ENCODE measurements at regions not wholly inside any gene's neighbourhood (a gene's known extent, or its start where the extent isn't known, plus 50 kb on each side); places are given as distances from the start of the nearest gene placed in this dataset.

DNA sequence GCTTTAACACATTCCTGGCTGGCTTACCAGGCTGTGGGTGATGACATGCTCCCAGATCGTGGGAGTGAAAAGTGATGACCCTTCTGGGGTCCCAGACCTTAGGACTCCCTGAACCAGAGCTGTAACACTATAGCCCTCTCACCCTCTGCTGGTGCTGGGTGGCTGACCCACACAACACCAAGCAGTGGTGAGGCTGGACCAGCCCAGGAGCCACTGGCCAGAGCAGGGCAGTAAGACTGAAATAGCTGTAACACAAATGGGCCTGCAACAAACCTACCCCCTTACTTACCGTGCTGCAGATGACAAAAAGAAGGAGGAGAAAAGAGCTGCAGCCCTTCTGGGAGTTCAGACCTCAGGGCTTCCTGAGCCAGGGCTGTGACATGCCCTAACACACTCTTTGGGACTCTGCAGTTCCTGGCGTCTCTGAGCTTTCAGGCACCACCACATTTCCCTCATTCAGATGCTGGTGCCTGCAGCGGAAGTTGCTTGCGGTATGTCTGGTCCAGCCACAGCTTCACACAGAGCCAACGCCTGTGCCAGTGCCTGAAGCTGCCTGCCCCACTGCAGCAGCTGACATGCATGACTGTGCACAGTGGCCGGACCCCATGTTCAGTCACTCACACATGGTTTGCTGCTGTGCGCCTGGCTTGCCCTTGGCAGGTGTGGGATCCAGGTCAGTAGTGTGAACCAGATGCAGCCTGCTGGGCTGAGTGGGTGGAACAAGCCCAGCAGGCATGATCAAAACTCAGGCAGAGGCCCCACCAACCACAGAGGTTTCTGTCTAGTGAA, 1247.4 kb downstream of the EFNA5 start:
- DNase-seq (no peak), ATAC-seq (replicated peaks in 1 of 4) (no peak)
- H3K9me3 ChIP-seq, result no peaks in the 10 kb centered on the region
- H3K36me3 Mint-ChIP-seq, result no peaks in the 10 kb centered on the region
- H3K4me3 Mint-ChIP-seq, result no peak overlapping the region
- no peaks in the 10 kb centered on the region for H3K4me1 ChIP-seq (ENCODE audit: control insufficient read depth in 1 of 2, extremely low read depth in 1 of 2, insufficient read depth in 2 of 2, low read length in 2 of 2)
- no peak overlapping the region for H3K27ac ChIP-seq (ENCODE audit: low read length)
- H3K4me3 ChIP-seq (ENCODE audit: control insufficient read depth in 1 of 2, extremely low read depth in 1 of 2, low read length in 1 of 2), result no peak overlapping the region
- ChIA-PET POLR2A (no interaction called here), CTCF (no interaction called here)
- H3K27me3 Mint-ChIP-seq, result no peaks in the 10 kb centered on the region
- H3K4me1 Mint-ChIP-seq, result no peaks in the 10 kb centered on the region
- no peaks in the 10 kb centered on the region for H3K27me3 ChIP-seq (replicated peaks in 1 of 2; ENCODE audit: control insufficient read depth in 2 of 2, extremely low read depth in 1 of 2, insufficient read depth in 2 of 2, low read length in 1 of 2)
- H3K27ac Mint-ChIP-seq, result no peak overlapping the region
- 87% methylated on average over 6 of the region's 8 CpGs for WGBS (ENCODE audit: insufficient coverage)
- no peaks in the 10 kb centered on the region for H3K9me3 Mint-ChIP-seq
- no peaks in the 10 kb centered on the region for H3K36me3 ChIP-seq (ENCODE audit: control insufficient read depth in 2 of 2, extremely low read depth in 1 of 2, insufficient read depth in 1 of 2, low read length in 1 of 2)

DNA sequence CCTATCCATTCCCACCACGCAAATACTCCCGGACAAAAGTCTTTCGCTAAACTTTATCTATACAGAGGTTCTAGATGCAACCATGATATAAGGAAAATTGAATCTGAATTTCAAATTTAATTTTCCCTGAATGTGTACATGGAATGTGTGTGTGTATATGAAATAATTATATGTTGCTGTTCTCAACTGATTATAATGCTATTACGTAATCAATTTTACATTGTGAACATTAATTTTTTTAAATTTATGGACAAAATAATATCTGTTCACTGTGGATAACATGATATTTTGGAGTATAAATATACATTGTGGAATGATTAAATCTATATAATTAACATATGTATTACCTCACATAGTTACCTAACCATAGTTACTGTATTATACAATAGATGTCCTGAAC, 1250.6 kb downstream of the EFNA5 start:
- peaks cover 10 to 13% (median 11%) of the 10 kb centered on the region in 3 donors for H3K9me3 Mint-ChIP-seq
- Histone ChIP-seq H3K36me3 (ENCODE audit: control insufficient read depth in 2 of 2, extremely low read depth in 1 of 2, insufficient read depth in 1 of 2, low read length in 1 of 2) (no peaks in the 10 kb centered on the region), H3K27me3 (replicated peaks in 1 of 2; ENCODE audit: control insufficient read depth in 2 of 2, extremely low read depth in 1 of 2, insufficient read depth in 2 of 2, low read length in 1 of 2) (no peaks in the 10 kb centered on the region), H3K4me1 (ENCODE audit: control insufficient read depth in 1 of 2, extremely low read depth in 1 of 2, insufficient read depth in 2 of 2, low read length in 2 of 2) (no peaks in the 10 kb centered on the region), H3K4me3 (ENCODE audit: control insufficient read depth in 1 of 2, extremely low read depth in 1 of 2, low read length in 1 of 2) (no peak overlapping the region), H3K27ac (ENCODE audit: low read length) (no peak overlapping the region), H3K9me3 (no peaks in the 10 kb centered on the region)
- no CpG with 5 or more reads among the region's 4 CpGs for WGBS (ENCODE audit: insufficient coverage)
- H3K4me3 Mint-ChIP-seq, result no peak overlapping the region
- H3K27ac Mint-ChIP-seq, result no peak overlapping the region
- CTCF ChIA-PET, result no interaction called here
- H3K27me3 Mint-ChIP-seq, result no peaks in the 10 kb centered on the region
- no peaks in the 10 kb centered on the region for H3K4me1 Mint-ChIP-seq
- no peak for ATAC-seq (replicated peaks in 1 of 4)
- POLR2A ChIA-PET, result no interaction called here
- H3K36me3 Mint-ChIP-seq, result no peaks in the 10 kb centered on the region
- no peak for DNase-seq

DNA sequence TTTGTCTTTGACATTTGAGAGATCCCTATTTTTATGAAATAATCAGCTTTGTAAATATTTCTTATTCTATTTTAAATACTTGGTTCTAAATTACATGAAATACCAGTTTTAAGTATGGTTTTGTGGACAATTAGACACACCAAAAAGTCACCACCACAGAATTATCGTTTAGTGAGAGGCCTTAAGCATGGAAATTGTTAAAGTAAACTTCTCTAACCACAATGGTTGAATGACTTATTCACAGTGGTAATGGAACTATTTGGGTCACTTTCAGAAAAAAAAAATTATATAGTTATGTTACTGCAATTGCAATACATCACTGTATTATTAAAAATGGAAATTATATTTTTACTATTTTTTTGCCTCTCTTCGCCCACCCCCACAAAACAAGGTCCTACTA, 1252.5 kb downstream of the EFNA5 start:
- Histone ChIP-seq H3K4me1 (ENCODE audit: control insufficient read depth in 1 of 2, extremely low read depth in 1 of 2, insufficient read depth in 2 of 2, low read length in 2 of 2) (no peaks in the 10 kb centered on the region), H3K27ac (ENCODE audit: low read length) (no peak overlapping the region), H3K4me3 (ENCODE audit: control insufficient read depth in 1 of 2, extremely low read depth in 1 of 2, low read length in 1 of 2) (no peak overlapping the region), H3K9me3 (no peaks in the 10 kb centered on the region), H3K36me3 (ENCODE audit: control insufficient read depth in 2 of 2, extremely low read depth in 1 of 2, insufficient read depth in 1 of 2, low read length in 1 of 2) (no peaks in the 10 kb centered on the region), H3K27me3 (replicated peaks in 1 of 2; ENCODE audit: control insufficient read depth in 2 of 2, extremely low read depth in 1 of 2, insufficient read depth in 2 of 2, low read length in 1 of 2) (no peaks in the 10 kb centered on the region)
- Mint-ChIP-seq H3K27me3 (no peaks in the 10 kb centered on the region), H3K36me3 (no peaks in the 10 kb centered on the region), H3K4me1 (no peaks in the 10 kb centered on the region), H3K27ac (no peak overlapping the region), H3K4me3 (no peak overlapping the region), H3K9me3 (peaks cover 11 to 16% (median 13%) of the 10 kb centered on the region in 3 donors)
- ChIA-PET CTCF (no interaction called here), POLR2A (no interaction called here)
- ATAC-seq (replicated peaks in 1 of 4) (no peak), DNase-seq (no peak)
- WGBS (ENCODE audit: insufficient coverage), result no CpG with 5 or more reads among the region's 2 CpGs

DNA sequence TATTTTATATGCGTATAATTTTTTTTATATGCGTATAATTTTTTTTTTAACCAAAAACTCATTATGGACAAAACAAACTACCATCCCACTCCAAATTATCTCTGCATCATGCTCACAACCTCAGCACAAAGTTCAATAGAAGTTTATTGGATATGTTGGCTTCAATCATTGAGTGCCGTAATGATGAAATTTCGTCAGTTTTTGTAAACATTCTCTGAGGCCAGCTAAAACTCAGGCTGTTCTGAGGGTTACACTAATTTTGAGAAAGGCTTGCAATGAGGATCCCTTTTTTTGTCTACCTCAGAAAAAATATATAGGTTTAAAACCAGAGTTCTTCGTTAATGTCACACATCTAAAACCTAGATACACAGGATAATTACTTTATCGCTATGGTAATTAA, 1253.2 kb downstream of the EFNA5 start:
- Mint-ChIP-seq H3K4me1 (no peaks in the 10 kb centered on the region), H3K36me3 (no peaks in the 10 kb centered on the region), H3K4me3 (no peak overlapping the region), H3K9me3 (peaks cover 11 to 16% (median 13%) of the 10 kb centered on the region in 3 donors), H3K27ac (no peak overlapping the region), H3K27me3 (no peaks in the 10 kb centered on the region)
- Histone ChIP-seq H3K4me1 (ENCODE audit: control insufficient read depth in 1 of 2, extremely low read depth in 1 of 2, insufficient read depth in 2 of 2, low read length in 2 of 2) (no peaks in the 10 kb centered on the region), H3K36me3 (ENCODE audit: control insufficient read depth in 2 of 2, extremely low read depth in 1 of 2, insufficient read depth in 1 of 2, low read length in 1 of 2) (no peaks in the 10 kb centered on the region), H3K4me3 (ENCODE audit: control insufficient read depth in 1 of 2, extremely low read depth in 1 of 2, low read length in 1 of 2) (no peak overlapping the region), H3K9me3 (no peaks in the 10 kb centered on the region), H3K27ac (ENCODE audit: low read length) (no peak overlapping the region), H3K27me3 (replicated peaks in 1 of 2; ENCODE audit: control insufficient read depth in 2 of 2, extremely low read depth in 1 of 2, insufficient read depth in 2 of 2, low read length in 1 of 2) (no peaks in the 10 kb centered on the region)
- DNase-seq, result no peak
- POLR2A ChIA-PET, result interaction anchor here in 1 of 2 donors (0.6 kb wide), 1 partner anchor 24 kb away, joined by 6 read pairs; no protein-coding TSS in a partner anchor
- no CpG with 5 or more reads among the region's 6 CpGs for WGBS (ENCODE audit: insufficient coverage)
- CTCF ChIA-PET, result no interaction called here
- no peak for ATAC-seq (replicated peaks in 1 of 4)

DNA sequence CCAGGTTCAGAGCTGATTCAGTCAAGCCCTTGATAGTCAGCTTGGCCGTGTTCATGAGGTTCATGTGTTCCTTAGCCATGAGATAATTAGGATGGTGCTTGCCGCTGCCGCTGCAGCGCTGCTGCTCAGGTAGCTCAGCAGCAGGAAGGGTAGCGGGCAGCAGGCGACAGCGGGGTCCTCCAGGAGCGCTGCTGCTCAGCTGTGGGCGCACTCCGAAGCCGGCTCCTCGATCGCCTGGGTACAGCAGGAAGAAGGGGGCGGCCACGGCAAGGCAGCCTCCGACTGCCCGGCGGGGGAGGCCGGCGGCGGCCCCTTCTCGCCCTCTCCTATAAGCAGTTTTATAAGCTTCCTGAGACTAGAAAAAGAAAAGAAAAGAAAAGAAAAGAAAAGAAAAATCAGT, 1253.6 kb downstream of the EFNA5 start:
- no peak overlapping the region for H3K27ac ChIP-seq (ENCODE audit: low read length)
- Mint-ChIP-seq H3K4me1 (no peaks in the 10 kb centered on the region), H3K27ac (no peak overlapping the region), H3K9me3 (peaks cover 11 to 19% (median 13%) of the 10 kb centered on the region in 3 donors), H3K4me3 (no peak overlapping the region), H3K36me3 (no peaks in the 10 kb centered on the region), H3K27me3 (no peaks in the 10 kb centered on the region)
- CTCF ChIA-PET, result no interaction called here
- POLR2A ChIA-PET, result interaction anchor here in 1 of 2 donors (0.6 kb wide), 1 partner anchor 24 kb away, joined by 6 read pairs; no protein-coding TSS in a partner anchor
- no peaks in the 10 kb centered on the region for H3K27me3 ChIP-seq (replicated peaks in 1 of 2; ENCODE audit: control insufficient read depth in 2 of 2, extremely low read depth in 1 of 2, insufficient read depth in 2 of 2, low read length in 1 of 2)
- H3K4me3 ChIP-seq (ENCODE audit: control insufficient read depth in 1 of 2, extremely low read depth in 1 of 2, low read length in 1 of 2), result no peak overlapping the region
- no peaks in the 10 kb centered on the region for H3K4me1 ChIP-seq (ENCODE audit: control insufficient read depth in 1 of 2, extremely low read depth in 1 of 2, insufficient read depth in 2 of 2, low read length in 2 of 2)
- DNase-seq, result no peak
- ATAC-seq (replicated peaks in 1 of 4), result no peak
- WGBS (ENCODE audit: insufficient coverage), result 98% methylated on average over 10 of the region's 22 CpGs
- no peaks in the 10 kb centered on the region for H3K9me3 ChIP-seq
- H3K36me3 ChIP-seq (ENCODE audit: control insufficient read depth in 2 of 2, extremely low read depth in 1 of 2, insufficient read depth in 1 of 2, low read length in 1 of 2), result no peaks in the 10 kb centered on the region

DNA sequence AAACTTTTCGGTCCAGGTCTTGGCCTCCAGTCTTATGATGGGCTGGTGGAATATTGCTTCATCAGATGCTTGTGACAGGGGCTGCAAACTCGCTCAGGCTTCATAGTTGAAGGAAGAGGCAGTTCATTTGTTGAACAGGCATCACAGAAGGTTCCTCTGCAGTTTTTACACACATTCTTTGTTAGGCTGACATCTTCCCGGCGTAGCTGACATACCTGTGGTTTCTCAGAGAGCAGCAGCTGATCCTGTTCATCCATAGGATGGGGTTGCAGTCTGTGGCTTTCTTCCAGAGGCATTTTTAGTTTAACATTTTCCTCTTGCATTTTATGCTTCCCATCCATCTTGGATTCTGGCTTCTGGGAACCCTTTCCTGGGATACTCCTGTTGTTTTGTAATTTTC, 1255.2 kb downstream of the EFNA5 start:
- DNase-seq (no peak), ATAC-seq (replicated peaks in 1 of 4) (no peak)
- Histone ChIP-seq H3K4me1 (ENCODE audit: control insufficient read depth in 1 of 2, extremely low read depth in 1 of 2, insufficient read depth in 2 of 2, low read length in 2 of 2) (no peaks in the 10 kb centered on the region), H3K27ac (ENCODE audit: low read length) (no peak overlapping the region), H3K4me3 (ENCODE audit: control insufficient read depth in 1 of 2, extremely low read depth in 1 of 2, low read length in 1 of 2) (no peak overlapping the region), H3K9me3 (no peaks in the 10 kb centered on the region), H3K27me3 (replicated peaks in 1 of 2; ENCODE audit: control insufficient read depth in 2 of 2, extremely low read depth in 1 of 2, insufficient read depth in 2 of 2, low read length in 1 of 2) (no peaks in the 10 kb centered on the region), H3K36me3 (ENCODE audit: control insufficient read depth in 2 of 2, extremely low read depth in 1 of 2, insufficient read depth in 1 of 2, low read length in 1 of 2) (no peaks in the 10 kb centered on the region)
- POLR2A ChIA-PET, result no interaction called here
- no peak overlapping the region for H3K27ac Mint-ChIP-seq
- WGBS (ENCODE audit: insufficient coverage), result 53% methylated on average over 4 of the region's 4 CpGs
- CTCF ChIA-PET, result no interaction called here
- H3K36me3 Mint-ChIP-seq, result no peaks in the 10 kb centered on the region
- peaks cover 11 to 19% (median 13%) of the 10 kb centered on the region in 3 donors for H3K9me3 Mint-ChIP-seq
- H3K4me1 Mint-ChIP-seq, result no peaks in the 10 kb centered on the region
- no peaks in the 10 kb centered on the region for H3K27me3 Mint-ChIP-seq
- H3K4me3 Mint-ChIP-seq, result no peak overlapping the region

DNA sequence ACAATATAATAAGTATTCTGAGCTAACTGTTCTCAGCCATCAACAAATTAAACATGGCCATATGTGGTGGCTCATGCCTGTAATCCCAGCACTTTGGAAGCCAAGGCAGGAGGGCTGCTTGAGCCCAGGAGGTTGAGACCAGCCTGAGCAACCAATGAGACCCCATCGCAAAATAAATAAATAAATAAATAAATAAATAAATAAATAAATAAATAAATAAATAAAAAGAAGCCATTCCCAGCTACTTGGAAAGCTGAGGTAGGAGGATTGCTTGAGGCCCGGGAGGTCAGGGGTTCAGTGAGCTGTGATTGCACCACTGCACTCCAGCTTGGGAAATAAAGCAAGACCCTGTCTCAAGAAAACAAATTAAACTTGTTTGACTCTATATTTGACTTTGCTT, 1256.4 kb downstream of the EFNA5 start:
- H3K27me3 ChIP-seq (replicated peaks in 1 of 2; ENCODE audit: control insufficient read depth in 2 of 2, extremely low read depth in 1 of 2, insufficient read depth in 2 of 2, low read length in 1 of 2), result no peaks in the 10 kb centered on the region
- Mint-ChIP-seq H3K36me3 (no peaks in the 10 kb centered on the region), H3K4me3 (no peak overlapping the region), H3K4me1 (no peaks in the 10 kb centered on the region), H3K9me3 (peaks cover 13 to 19% (median 15%) of the 10 kb centered on the region in 3 donors), H3K27ac (no peak overlapping the region), H3K27me3 (no peaks in the 10 kb centered on the region)
- no CpG with 5 or more reads among the region's 2 CpGs for WGBS (ENCODE audit: insufficient coverage)
- CTCF ChIA-PET, result no interaction called here
- no peaks in the 10 kb centered on the region for H3K9me3 ChIP-seq
- H3K36me3 ChIP-seq (ENCODE audit: control insufficient read depth in 2 of 2, extremely low read depth in 1 of 2, insufficient read depth in 1 of 2, low read length in 1 of 2), result no peaks in the 10 kb centered on the region
- ATAC-seq (replicated peaks in 1 of 4) (no peak), DNase-seq (no peak)
- POLR2A ChIA-PET, result no interaction called here
- H3K27ac ChIP-seq (ENCODE audit: low read length), result no peak overlapping the region
- H3K4me3 ChIP-seq (ENCODE audit: control insufficient read depth in 1 of 2, extremely low read depth in 1 of 2, low read length in 1 of 2), result no peak overlapping the region
- no peaks in the 10 kb centered on the region for H3K4me1 ChIP-seq (ENCODE audit: control insufficient read depth in 1 of 2, extremely low read depth in 1 of 2, insufficient read depth in 2 of 2, low read length in 2 of 2)

Measured in T-cell (primary cell).